ENCODE measurements at regions not wholly inside any gene's neighbourhood (a gene's known extent, or its start where the extent isn't known, plus 50 kb on each side); places are given as distances from the start of the nearest gene placed in this dataset.

DNA sequence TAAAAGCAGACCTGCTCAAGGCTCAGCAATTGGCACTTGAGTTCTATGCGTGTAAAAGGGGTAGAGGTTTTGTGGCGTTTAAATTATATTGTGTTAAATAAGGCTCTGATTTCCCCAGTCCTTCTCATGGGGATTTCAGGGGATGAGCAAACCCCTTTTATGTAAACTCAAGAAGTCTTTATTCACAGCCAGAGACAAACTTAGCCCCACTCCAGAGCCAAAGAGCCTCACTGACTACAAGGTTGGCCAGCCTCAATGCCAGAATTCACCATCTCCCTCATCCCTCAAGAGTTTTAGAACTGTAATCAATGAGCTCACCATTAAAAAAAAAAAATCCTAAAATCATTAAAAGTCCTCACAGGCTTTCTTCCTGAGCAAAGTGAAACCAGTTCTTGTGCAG, 107.8 kb downstream of the SLC30A10 start:
- H2BK15ac ChIP-seq (ENCODE audit: low read depth, low read length), result no peak overlapping the region
- intact Hi-C loops (cut with micrococcal nuclease) (no loop called here), in situ Hi-C loops (cut with MboI; ENCODE audit: low sequenced_read_pairs) (no loop called here), dilution Hi-C loops (cut with HindIII; ENCODE audit: low sequenced_read_pairs, unreplicated experiment) (no loop called here)
- H3K9me1 ChIP-seq (ENCODE audit: insufficient read depth, low read length), result no peaks in the 10 kb centered on the region
- TF ChIP-seq CHD1 (IDR thresholded peaks at IDR 0.05; ENCODE audit: low read depth, low read length), result no peak
- TF ChIP-seq SMC3 (IDR thresholded peaks at IDR 0.05; ENCODE audit: low read depth, low read length), result no peak
- no peak for TF ChIP-seq MAFK (IDR thresholded peaks at IDR 0.05; ENCODE audit: low read depth, low read length)
- TF ChIP-seq, protein P1, sequence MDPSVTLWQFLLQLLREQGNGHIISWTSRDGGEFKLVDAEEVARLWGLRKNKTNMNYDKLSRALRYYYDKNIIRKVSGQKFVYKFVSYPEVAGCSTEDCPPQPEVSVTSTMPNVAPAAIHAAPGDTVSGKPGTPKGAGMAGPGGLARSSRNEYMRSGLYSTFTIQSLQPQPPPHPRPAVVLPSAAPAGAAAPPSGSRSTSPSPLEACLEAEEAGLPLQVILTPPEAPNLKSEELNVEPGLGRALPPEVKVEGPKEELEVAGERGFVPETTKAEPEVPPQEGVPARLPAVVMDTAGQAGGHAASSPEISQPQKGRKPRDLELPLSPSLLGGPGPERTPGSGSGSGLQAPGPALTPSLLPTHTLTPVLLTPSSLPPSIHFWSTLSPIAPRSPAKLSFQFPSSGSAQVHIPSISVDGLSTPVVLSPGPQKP (IDR thresholded peaks at IDR 0.05; ENCODE audit: borderline replicate concordance, low read depth, low read length), result no peak
- no peak for TF ChIP-seq RAD21 (IDR thresholded peaks at IDR 0.05; ENCODE audit: low read length)
- TF ChIP-seq NFE2L2 (IDR thresholded peaks at IDR 0.05; ENCODE audit: low read depth, low read length), result no peak
- TF ChIP-seq, protein P2, sequence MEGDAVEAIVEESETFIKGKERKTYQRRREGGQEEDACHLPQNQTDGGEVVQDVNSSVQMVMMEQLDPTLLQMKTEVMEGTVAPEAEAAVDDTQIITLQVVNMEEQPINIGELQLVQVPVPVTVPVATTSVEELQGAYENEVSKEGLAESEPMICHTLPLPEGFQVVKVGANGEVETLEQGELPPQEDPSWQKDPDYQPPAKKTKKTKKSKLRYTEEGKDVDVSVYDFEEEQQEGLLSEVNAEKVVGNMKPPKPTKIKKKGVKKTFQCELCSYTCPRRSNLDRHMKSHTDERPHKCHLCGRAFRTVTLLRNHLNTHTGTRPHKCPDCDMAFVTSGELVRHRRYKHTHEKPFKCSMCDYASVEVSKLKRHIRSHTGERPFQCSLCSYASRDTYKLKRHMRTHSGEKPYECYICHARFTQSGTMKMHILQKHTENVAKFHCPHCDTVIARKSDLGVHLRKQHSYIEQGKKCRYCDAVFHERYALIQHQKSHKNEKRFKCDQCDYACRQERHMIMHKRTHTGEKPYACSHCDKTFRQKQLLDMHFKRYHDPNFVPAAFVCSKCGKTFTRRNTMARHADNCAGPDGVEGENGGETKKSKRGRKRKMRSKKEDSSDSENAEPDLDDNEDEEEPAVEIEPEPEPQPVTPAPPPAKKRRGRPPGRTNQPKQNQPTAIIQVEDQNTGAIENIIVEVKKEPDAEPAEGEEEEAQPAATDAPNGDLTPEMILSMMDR (conservative IDR thresholded peaks at IDR 0.05; ENCODE audit: low read depth, low read length), result no peak
- TF ChIP-seq CEBPB (IDR thresholded peaks at IDR 0.05; ENCODE audit: low read depth, low read length), result no peak
- no peak for TF ChIP-seq FOS (IDR thresholded peaks at IDR 0.05; ENCODE audit: low read depth, low read length)
- no peak for TF ChIP-seq RFX5 (IDR thresholded peaks at IDR 0.05; ENCODE audit: low read depth, low read length)
- TF ChIP-seq MAZ (IDR thresholded peaks at IDR 0.05; ENCODE audit: borderline replicate concordance, low read depth, low read length), result no peak
- no peak for TF ChIP-seq POLR2A (IDR thresholded peaks at IDR 0.05; ENCODE audit: low read depth, low read length)
- TF ChIP-seq RCOR1 (IDR thresholded peaks at IDR 0.05; ENCODE audit: insufficient replicate concordance, low read length), result no peak
- no peak for TF ChIP-seq BHLHE40 (IDR thresholded peaks at IDR 0.05; ENCODE audit: low read depth, low read length)
- TF ChIP-seq, protein P3, sequence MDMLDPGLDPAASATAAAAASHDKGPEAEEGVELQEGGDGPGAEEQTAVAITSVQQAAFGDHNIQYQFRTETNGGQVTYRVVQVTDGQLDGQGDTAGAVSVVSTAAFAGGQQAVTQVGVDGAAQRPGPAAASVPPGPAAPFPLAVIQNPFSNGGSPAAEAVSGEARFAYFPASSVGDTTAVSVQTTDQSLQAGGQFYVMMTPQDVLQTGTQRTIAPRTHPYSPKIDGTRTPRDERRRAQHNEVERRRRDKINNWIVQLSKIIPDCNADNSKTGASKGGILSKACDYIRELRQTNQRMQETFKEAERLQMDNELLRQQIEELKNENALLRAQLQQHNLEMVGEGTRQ (IDR thresholded peaks at IDR 0.05; ENCODE audit: low read depth, low read length), result no peak
- no peak for TF ChIP-seq MXI1 (IDR thresholded peaks at IDR 0.05; ENCODE audit: borderline replicate concordance, low read depth, low read length)
- H4K8ac ChIP-seq (ENCODE audit: low read depth in 2 of 2, low read length in 2 of 2), result no peak overlapping the region
- H2AK9ac ChIP-seq (replicated peaks; ENCODE audit: low read depth, low read length, poor library complexity), result no peak overlapping the region
- no peak overlapping the region for H3K14ac ChIP-seq (replicated peaks; ENCODE audit: low read depth, low read length)
- no peak overlapping the region for H2AFZ ChIP-seq (replicated peaks; ENCODE audit: low read length, poor library complexity)
- WGBS, 2 experiments (ENCODE audit: extremely low coverage in 2 of 2, insufficient read length in 1 of 2), result no CpG with 5 or more reads among the region's 2 CpGs
- no peak overlapping the region for H3K4ac ChIP-seq (ENCODE audit: low read depth, low read length)
- H3K27me3 ChIP-seq (ENCODE audit: control insufficient read depth, insufficient read depth, low read length), result peaks cover 2% of the 10 kb centered on the region
- POLR2A ChIA-PET (ENCODE audit: unreplicated experiment), result no interaction called here
- H4K91ac ChIP-seq (ENCODE audit: insufficient read depth, low read depth, low read length), result no peak overlapping the region
- H3K4me2 ChIP-seq (ENCODE audit: low read depth, low read length), result no peak overlapping the region
- H3K18ac ChIP-seq (ENCODE audit: low read depth, low read length), result no peak overlapping the region
- DNase-seq, result no peak
- ATAC-seq (ENCODE audit: low read depth), result no peak
- H4K5ac ChIP-seq (ENCODE audit: low read depth, low read length), result no peak overlapping the region
- H3K27ac ChIP-seq (ENCODE audit: insufficient read depth, low read length), result no peak overlapping the region
- CTCF ChIA-PET, result no interaction called here
- H2AK5ac ChIP-seq (ENCODE audit: low read depth, low read length), result no peak overlapping the region
- no peak overlapping the region for H2BK120ac ChIP-seq (ENCODE audit: low read depth, low read length)
- H3K9ac ChIP-seq (ENCODE audit: low read depth, low read length), result no peak overlapping the region
- H3K23ac ChIP-seq (ENCODE audit: low read depth, low read length), result no peak overlapping the region
- no peak overlapping the region for H3K4me3 ChIP-seq (ENCODE audit: insufficient read depth, low read depth, low read length)
- H3K56ac ChIP-seq (ENCODE audit: extremely low read depth, insufficient read depth, low read length), result no peak overlapping the region
- H3K36me3 ChIP-seq (ENCODE audit: control insufficient read depth, insufficient read depth, low read length), result no peaks in the 10 kb centered on the region
- H3K4me1 ChIP-seq (ENCODE audit: control insufficient read depth, insufficient read depth, low read length), result no peaks in the 10 kb centered on the region
- no peak overlapping the region for H2BK5ac ChIP-seq (ENCODE audit: low read depth, low read length, poor library complexity, severe bottlenecking)
- H2BK20ac ChIP-seq (ENCODE audit: low read depth, low read length), result no peak overlapping the region
- no peaks in the 10 kb centered on the region for H3K79me1 ChIP-seq (ENCODE audit: low read depth in 1 of 2, low read length in 2 of 2)
- no peaks in the 10 kb centered on the region for H3K9me3 ChIP-seq (ENCODE audit: control insufficient read depth, insufficient read depth, low read length)
- no peaks in the 10 kb centered on the region for H4K20me1 ChIP-seq (ENCODE audit: insufficient read depth, low read length)
- no TSS peak for BruUV-seq (replicated peaks)
